Gastroesophageal sphincter (tissue), 3 donors: ENCODE measurements at regions not wholly inside any gene's neighbourhood (a gene's known extent, or its start where the extent isn't known, plus 50 kb on each side); places are given as distances from the start of the nearest gene placed in this dataset.
"Not testable (repeated sequence)": the region's sequence is repeated elsewhere in the genome, so short reads cannot be mapped to it uniquely, and the experiment has no call there.

Experiments
- CTCF ChIP-seq, 4 experiments: fragments of 200-600 bp in 2 of 4; fragments of 450-650 bp in 2 of 4; sonication (generic) in 1 of 4; IDR thresholded peaks; one replicate each; pipeline ENCODE4 v1.5.1; 2017 to 2019; ENCODE audit warnings: antibody characterized with exemption in 4 of 4, mild to moderate bottlenecking in 2 of 4, moderate library complexity in 2 of 4
- POLR2A ChIP-seq, 2 donors: fragments of 450-650 bp; IDR thresholded peaks; one replicate each; pipeline ENCODE4 v1.6.1; 2017; ENCODE audit warnings: antibody characterized with exemption in 2 of 2, mild to moderate bottlenecking in 2 of 2, moderate library complexity in 1 of 2

GRCh38 chr9:73087876-73088275, 63.8 kb upstream of the ANXA1 start:
- not testable (repeated sequence) for TF ChIP-seq CTCF, POLR2A (IDR thresholded peaks at IDR 0.05)
